HAP-1 (cell line): ENCODE measurements at regions not wholly inside any gene's neighbourhood (a gene's known extent, or its start where the extent isn't known, plus 50 kb on each side); places are given as distances from the start of the nearest gene placed in this dataset.

Source experiments
- DNase-seq, 2 experiments: peaks; one replicate each; pipeline ENCODE4 v3.0.0-alpha.2; 2016 to 2020; ENCODE audit warnings: low spot score in 2 of 2
- H3K27me3 ChIP-seq: fragments of 250-450 bp; sonication (Bioruptor Pico); 2 replicates; pipeline ENCODE4 v1.5.1; 2020; ENCODE audit warnings: low read depth, mild to moderate bottlenecking, moderate library complexity
- H3K36me3 ChIP-seq: fragments of 250-450 bp; sonication (Bioruptor Pico); replicated peaks from 2 replicates; pipeline ENCODE4 v1.5.1; 2020; ENCODE audit warnings: mild to moderate bottlenecking
- H3K4me1 ChIP-seq: fragments of 250-450 bp; sonication (Bioruptor Pico); 2 replicates; pipeline ENCODE4 v1.5.1; 2020; ENCODE audit warnings: mild to moderate bottlenecking
- H3K4me3 ChIP-seq: fragments of 250-450 bp; sonication (Bioruptor Pico); 2 replicates; pipeline ENCODE4 v1.5.1; 2020; ENCODE audit warnings: mild to moderate bottlenecking, moderate library complexity
- H3K9me3 ChIP-seq: fragments of 250-450 bp; sonication (Bioruptor Pico); 2 replicates; pipeline ENCODE4 v1.5.1; 2020; ENCODE audit warnings: mild to moderate bottlenecking, moderate library complexity
- in situ Hi-C: fragments of 300-500 bp; cut with MboI; formaldehyde crosslinking; loops from 3 replicates; pipeline ENCODE4 v1.14.3; 2020; ENCODE audit warnings: low sequenced_read_pairs, inconsistent platforms, mixed read lengths

DNA sequence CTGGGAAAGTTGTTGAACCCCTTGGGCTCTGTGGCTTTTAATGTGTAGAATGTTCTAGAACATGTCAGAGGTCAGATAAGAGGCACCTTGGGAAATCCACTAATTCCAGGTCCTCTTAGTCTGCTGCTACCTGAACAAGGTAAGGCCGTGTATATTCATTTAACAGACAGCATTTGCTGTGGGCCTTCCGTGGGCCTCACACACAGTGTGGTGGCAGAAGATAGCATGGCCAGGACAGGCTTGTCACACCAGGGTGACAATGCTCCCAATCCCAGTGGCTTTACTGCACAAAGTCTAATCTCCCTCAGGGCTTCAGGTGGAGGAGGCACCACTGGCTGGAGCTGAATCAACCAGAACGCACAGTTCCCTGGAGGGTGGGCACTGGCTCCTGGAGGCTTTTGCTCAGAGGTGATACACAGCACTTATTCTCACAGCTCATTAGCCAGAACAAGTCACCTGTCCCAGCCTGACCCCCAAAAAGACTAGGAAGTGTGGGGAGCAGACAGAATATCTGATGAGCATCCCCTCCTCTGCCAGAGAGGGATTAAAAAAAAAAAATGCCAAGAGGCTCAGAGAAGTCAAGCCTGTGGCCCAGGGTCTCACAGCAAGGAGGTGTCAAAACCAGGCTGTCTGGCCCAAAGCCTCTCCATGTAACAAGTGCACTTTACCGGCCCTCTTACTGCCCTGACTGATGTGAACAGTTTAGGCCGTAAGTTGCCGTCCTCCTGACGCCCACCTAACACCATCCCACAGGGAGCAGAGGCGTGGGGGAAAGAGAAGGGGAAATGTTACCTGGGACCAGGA is 216.9 kb upstream of the RAB6C start:
- H3K36me3 ChIP-seq, result no peaks in the 10 kb centered on the region
- in situ Hi-C loops, result no loop called here
- H3K4me1 ChIP-seq, result peaks cover 10% of the 10 kb centered on the region
- no peak for DNase-seq
- no peaks in the 10 kb centered on the region for H3K27me3 ChIP-seq
- no peak overlapping the region for H3K4me3 ChIP-seq
- no peaks in the 10 kb centered on the region for H3K9me3 ChIP-seq

DNA sequence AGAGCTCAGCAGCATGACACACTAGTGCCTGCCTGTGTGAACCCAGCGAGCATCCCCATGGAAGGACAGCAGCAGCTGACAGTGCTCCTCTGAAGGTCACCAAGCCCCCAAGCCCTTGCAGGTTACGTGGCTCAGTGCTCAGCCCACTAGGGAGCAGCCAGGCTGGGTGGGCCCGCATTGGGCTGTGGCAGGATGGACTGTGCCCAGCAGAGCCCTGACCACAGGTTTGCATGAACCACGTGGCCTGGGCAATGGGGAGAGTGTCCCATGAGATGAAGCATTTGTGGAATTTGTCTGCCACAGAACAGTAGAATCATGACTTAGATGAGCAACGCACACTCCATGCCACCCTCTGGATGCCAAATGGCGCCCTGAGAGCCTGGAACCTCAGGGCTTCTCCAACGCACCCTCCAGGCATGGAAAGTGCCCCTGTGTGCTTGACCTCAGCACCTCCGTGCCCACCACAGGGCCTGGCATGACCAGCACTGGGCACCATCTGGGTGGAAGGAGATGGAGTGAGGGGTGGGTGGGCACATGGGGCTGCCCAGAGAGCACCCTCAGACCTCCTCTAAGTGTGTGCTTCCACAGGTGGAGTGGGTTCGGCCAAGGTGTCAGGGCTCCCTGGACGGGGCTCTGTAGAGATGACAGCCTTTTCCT is 216.1 kb upstream of the RAB6C start:
- no peak for DNase-seq
- Histone ChIP-seq H3K4me1 (peaks cover 6% of the 10 kb centered on the region), H3K9me3 (no peaks in the 10 kb centered on the region), H3K4me3 (no peak overlapping the region), H3K27me3 (no peaks in the 10 kb centered on the region), H3K36me3 (no peaks in the 10 kb centered on the region)
- in situ Hi-C loops, result no loop called here

DNA sequence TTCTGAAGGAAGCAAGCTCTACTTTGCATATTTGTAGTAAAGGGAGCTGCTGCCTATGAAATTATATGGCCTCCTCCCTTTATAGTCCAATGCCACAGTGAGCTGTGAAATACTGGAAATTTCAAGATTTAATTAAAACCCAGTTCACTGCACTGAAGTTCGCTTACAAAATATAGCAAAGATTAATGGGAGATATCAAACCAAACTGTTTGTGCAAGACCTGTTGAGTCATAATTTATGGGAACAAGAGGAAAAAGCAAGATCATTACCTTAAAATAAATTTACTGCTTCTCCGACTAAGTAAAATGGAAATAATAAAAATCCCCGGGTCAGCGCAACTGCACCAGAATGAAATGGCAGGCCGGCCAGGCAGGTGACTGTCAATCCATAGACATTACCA is 215.5 kb upstream of the RAB6C start:
- H3K27me3 ChIP-seq, result no peaks in the 10 kb centered on the region
- in situ Hi-C loops, result no loop called here
- no peaks in the 10 kb centered on the region for H3K36me3 ChIP-seq
- no peaks in the 10 kb centered on the region for H3K9me3 ChIP-seq
- DNase-seq, result no peak
- no peaks in the 10 kb centered on the region; the same call in 1 of the 2 replicates for H3K4me1 ChIP-seq
- H3K4me3 ChIP-seq, result no peak overlapping the region

DNA sequence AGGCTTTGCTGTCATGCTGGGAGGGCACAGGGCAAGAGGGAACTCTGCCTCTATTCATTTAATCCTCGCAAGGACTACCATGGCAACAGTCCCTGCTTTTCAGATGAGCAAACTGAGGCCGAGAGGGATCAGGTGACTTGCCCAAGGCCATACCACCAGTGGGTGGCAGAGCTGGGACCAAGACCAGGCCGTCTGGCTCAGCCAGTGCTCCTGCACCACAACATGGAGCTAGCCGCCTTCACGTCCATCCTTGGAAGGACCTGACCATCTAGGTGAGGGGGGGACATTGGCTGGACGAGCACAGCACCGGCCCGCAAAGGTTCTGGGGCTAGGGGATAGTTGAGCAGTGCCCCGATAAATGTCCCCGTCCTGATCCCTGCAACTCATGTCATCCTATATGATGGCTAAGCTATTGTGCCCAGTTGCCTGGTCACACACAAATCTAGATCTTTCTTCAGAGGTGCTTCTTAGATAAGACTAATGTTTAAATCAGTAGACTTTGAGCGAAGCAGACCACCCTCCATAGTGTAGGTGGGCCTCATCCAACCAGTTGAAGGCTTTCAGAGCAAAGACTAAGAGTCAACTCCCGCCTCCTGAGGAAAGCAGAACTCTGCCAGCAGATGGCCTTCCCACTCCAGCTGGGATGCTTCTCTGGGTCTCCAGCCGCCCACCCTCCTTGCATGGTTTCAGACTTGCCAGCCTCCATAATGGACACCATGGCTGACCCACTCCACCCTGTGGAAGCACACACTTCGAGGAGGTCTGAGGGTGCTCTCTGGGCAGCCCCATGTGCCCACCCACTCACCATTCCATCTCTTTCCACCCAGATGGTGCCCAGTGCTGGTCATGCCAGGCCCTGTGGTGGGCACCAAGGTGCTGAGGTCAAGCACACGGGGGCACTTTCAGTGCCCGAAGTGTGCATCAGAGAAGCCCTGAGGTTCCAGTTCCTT is 214.8 kb upstream of the RAB6C start:
- no peak for DNase-seq

DNA sequence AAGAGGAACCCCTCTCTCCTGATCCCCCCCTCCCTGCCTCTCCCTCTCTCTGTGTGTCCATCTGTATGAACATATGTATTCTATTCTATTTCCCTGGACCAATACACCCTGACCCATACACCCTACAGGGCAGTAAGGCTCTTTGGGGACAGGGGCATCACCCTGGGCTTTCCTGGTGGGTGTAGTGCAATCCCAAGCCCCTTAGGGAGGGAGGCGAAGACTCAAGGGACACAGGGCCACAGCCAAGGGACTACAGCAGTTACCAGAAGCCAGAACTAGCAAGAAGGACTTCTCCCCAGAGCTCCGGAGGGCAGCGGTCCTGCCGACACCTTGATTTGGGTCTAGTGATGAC is 214.2 kb upstream of the RAB6C start:
- Histone ChIP-seq H3K27me3 (no peaks in the 10 kb centered on the region), H3K9me3 (no peaks in the 10 kb centered on the region), H3K4me1 (no peaks in the 10 kb centered on the region), H3K36me3 (no peaks in the 10 kb centered on the region), H3K4me3 (no peak overlapping the region)
- in situ Hi-C loops, result no loop called here
- DNase-seq, result no peak

More for the DNA sequence above, 214.8 kb upstream of the RAB6C start:
- Histone ChIP-seq H3K27me3 (no peaks in the 10 kb centered on the region), H3K4me1 (no peaks in the 10 kb centered on the region), H3K9me3 (no peaks in the 10 kb centered on the region), H3K36me3 (no peaks in the 10 kb centered on the region), H3K4me3 (no peak overlapping the region)
- in situ Hi-C loops, result no loop called here

DNA sequence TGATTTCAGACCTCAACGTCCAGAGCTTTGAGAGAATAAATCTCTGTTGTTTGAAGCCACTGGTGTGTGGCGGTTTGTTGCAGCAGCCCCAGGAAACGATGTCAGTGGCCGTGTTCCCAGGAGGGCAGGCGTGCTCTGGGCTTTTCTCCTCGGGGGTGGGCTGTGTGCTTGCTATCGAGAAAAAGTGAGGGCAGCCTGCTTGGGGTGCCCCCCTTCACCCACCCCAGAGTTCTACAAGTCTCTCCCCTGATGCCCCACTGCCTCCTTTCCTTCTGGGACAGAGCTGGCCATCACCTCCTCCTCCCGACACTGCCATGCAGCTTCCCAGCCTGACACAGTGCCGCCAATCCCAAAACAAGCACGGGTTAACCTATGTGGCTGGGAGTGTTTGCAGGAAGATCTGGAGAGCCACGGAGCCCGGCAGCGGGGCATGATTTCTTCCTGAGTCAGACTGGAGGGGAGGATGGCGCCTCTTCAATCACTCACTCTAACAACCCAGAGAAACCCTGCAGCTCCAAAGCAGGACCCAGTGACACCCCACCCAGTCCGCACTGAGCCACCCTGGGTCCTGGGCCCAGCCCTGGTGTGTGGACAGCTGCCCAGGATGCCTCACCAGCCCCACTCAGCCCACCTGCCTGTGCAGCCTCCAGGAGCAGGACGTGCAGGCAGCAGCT is 213.7 kb upstream of the RAB6C start:
- Histone ChIP-seq H3K36me3 (no peaks in the 10 kb centered on the region), H3K4me1 (no peaks in the 10 kb centered on the region), H3K4me3 (no peak overlapping the region), H3K9me3 (no peaks in the 10 kb centered on the region), H3K27me3 (no peaks in the 10 kb centered on the region)
- no peak for DNase-seq
- in situ Hi-C loops, result no loop called here

DNA sequence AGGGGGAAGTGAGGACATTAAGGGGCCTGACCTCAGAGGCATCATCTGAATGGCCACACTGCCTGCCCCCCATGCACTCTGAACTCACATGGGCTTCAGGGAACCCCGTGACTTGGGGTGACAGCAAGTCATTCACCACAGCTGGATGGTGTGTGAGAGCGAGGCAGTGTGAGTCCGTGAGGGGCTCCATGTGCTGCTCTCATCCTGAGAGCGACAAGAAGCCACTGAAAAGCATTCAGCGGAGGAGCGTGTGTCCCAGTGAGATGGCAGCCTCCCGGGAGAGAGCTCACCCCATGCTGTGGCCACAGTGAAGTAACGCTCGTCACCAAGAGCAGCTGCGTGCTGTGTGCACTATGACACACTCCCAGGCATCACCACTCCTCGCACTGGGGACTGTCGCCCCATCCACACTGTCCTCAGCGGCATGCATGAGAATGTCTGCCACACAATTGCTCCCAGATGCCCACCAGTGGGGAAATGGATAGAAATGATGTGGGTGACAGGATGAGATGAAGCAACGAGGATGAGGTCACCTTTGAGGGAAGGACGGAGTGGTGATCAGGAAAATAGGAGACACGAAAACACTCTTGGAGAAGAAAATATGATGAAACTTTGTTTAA is 213.0 kb upstream of the RAB6C start:
- H3K4me1 ChIP-seq, result no peaks in the 10 kb centered on the region
- H3K4me3 ChIP-seq, result no peak overlapping the region
- no peaks in the 10 kb centered on the region for H3K36me3 ChIP-seq
- no peaks in the 10 kb centered on the region for H3K27me3 ChIP-seq
- H3K9me3 ChIP-seq, result no peaks in the 10 kb centered on the region
- DNase-seq, result no peak
- in situ Hi-C loops, result no loop called here

DNA sequence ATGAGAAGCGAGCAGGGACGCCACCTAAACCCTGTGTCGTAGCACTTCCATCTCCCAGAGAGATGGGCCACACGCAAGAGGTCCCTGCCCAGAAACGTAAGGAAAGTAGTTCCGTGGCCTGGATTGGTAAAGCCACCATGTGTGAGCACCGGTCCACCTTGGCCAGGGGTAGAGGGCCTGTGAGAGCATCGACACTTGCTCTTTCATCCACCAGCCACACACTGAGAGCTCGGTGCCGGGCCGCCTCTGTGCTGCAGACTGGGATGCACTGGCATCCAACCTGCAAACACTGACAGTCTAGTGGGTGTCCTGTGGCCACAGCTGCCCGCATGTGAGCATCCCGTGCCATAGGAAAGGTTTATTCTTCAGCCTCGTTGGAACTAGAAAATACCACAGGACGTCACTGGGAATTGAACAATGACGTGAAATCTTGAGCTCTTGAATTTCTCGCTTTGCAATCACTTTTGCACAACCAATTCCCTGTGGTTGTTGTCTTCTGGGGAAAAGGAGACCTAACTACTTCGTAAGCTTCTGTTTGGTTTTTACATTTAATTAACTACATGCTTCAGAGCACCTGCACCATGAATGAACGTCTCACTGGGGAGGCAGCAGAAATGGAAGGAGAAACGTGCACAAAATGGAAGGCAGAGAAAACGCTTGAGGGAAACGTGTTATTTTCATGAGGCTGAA is 212.0 kb upstream of the RAB6C start:
- Histone ChIP-seq H3K27me3 (no peaks in the 10 kb centered on the region), H3K9me3 (no peaks in the 10 kb centered on the region)

DNA sequence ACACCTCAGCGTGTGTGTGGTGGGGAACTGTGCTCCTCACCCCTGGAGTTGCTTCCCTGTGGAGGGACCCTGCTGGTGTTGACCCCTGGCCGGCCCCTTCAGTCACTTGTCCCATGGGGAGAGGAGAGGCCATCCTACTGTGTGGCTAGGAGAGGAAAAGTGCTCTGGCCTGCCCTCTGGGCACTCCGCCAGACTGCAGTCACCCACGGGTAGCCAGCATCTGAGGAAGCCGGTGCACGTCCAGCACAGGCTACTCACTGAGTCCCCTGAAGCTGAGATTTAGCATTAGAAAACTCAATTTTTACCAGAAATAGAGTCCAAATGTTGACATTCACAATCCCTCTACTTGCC is 211.5 kb upstream of the RAB6C start:
- DNase-seq, result no peak
- Histone ChIP-seq H3K4me1 (no peaks in the 10 kb centered on the region), H3K36me3 (no peaks in the 10 kb centered on the region), H3K4me3 (no peak overlapping the region), H3K9me3 (no peaks in the 10 kb centered on the region), H3K27me3 (no peaks in the 10 kb centered on the region)
- in situ Hi-C loops, result no loop called here

More for the DNA sequence above, 212.0 kb upstream of the RAB6C start:
- no peak for DNase-seq
- Histone ChIP-seq H3K36me3 (no peaks in the 10 kb centered on the region), H3K4me1 (no peaks in the 10 kb centered on the region), H3K4me3 (no peak overlapping the region)
- in situ Hi-C loops, result no loop called here

DNA sequence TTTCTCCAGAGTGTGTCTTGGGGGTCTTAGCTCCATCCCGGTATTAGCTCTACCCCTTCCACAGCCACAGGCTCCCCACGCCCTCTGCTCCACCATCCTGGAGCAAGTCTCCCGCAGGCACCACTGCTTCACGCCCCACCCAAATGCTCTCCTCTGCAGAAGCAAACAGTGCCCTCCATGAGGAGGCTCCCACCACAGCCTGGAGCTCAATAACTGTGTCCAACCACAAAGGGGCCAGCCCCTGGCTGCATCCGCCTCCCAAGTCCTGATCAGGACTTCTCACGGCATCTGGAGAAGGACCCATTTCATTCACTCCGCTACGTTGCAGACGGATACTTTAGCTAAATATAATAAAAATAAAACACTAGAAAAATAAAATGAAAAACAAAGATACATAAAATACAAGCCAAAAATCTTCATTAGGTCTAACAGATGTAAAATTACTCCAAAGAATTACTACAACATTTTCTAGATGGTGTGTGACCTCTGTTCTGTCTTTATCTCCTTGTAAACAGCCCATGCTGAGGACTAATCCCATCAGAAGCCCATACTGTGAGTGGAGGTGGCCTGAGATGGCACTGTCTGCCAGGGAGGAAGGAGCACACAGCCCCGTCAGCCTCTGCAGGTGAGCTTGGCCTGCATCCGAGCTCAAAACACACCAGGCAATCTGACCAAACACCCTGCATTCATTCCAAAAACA is 210.8 kb upstream of the RAB6C start:
- Histone ChIP-seq H3K4me3 (no peak overlapping the region), H3K27me3 (no peaks in the 10 kb centered on the region), H3K4me1 (no peaks in the 10 kb centered on the region), H3K36me3 (no peaks in the 10 kb centered on the region), H3K9me3 (no peaks in the 10 kb centered on the region)
- in situ Hi-C loops, result no loop called here
- DNase-seq, result no peak

DNA sequence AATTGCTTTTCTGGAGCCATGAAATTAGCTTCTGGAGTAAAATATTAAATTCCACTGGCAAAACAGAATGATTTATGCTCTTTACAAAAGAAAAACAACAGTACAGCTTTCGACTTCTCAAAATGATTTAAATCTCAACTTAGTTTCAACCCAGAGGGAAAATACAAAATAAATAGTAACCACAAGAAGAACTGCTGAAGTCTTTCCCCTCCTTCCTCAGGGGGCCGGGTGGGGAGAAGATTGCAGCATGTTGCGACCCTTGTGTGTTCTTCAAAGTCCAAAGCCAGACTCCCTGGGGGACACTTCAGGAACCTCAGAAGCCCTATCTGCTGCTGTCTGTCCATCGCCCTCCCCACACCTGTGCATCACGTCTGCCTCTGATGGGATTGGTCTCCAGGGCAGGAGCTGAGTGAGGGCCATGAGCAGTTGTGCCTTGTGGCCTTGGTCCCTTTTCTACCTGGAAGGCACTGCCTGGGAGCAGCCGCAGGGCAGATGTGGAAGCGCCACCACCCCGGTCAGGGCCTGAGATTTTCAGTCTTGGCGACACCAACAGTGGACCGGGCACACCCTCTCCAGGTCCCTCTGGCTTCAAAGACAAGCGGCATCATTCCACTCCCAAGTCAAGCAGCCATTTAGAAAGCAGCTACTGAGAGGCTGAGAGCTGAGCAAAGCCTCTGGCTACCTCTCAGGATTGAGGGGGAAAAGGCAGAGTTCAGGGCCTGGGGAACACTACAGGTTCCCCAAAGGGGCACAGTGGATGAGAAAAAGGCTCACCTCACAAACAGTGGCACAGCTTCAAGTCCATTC is 210.1 kb upstream of the RAB6C start:
- H3K4me3 ChIP-seq, result no peak overlapping the region
- no peaks in the 10 kb centered on the region for H3K4me1 ChIP-seq
- H3K9me3 ChIP-seq, result no peaks in the 10 kb centered on the region
- H3K36me3 ChIP-seq, result no peaks in the 10 kb centered on the region
- in situ Hi-C loops, result no loop called here
- no peaks in the 10 kb centered on the region for H3K27me3 ChIP-seq
- no peak for DNase-seq
